PFSK-1 (cell line): ENCODE measurements at regions not wholly inside any gene's neighbourhood (a gene's known extent, or its start where the extent isn't known, plus 50 kb on each side); places are given as distances from the start of the nearest gene placed in this dataset.

ENCODE experiments used
- FOXP2 ChIP-seq: optimal IDR thresholded peaks from 2 replicates; pipeline ENCODE3; 2011; ENCODE audit warnings: borderline replicate concordance, control low read depth, inconsistent platforms; ENCODE audit not compliant: insufficient read depth; ENCODE audit errors: extremely low read length, extremely low read depth
- POLR2AphosphoS5 ChIP-seq: IDR thresholded peaks from 2 replicates; pipeline ENCODE4 v1.6.1; 2012; ENCODE audit warnings: low read depth, mild to moderate bottlenecking, control low read depth, low read length, moderate library complexity
- REST ChIP-seq, 2 experiments: IDR thresholded peaks; 2 replicates each; pipeline versions ENCODE4 v1.6.1 to v1.8.0; 2011 to 2012; ENCODE audit warnings: low read depth in 2 of 2, low read length in 2 of 2, control low read depth in 1 of 2, inconsistent platforms in 1 of 2, mild to moderate bottlenecking in 1 of 2, moderate library complexity in 1 of 2; ENCODE audit not compliant: insufficient read depth in 1 of 2
- SIN3A ChIP-seq: IDR thresholded peaks from 2 replicates; pipeline ENCODE4 v1.6.1; 2012; ENCODE audit warnings: mild to moderate bottlenecking, low read length, moderate library complexity, borderline replicate concordance; ENCODE audit not compliant: insufficient read depth
- TAF1 ChIP-seq: IDR thresholded peaks from 2 replicates; pipeline ENCODE4 v1.6.1; 2012; ENCODE audit warnings: low read length, control low read depth, borderline replicate concordance; ENCODE audit not compliant: insufficient read depth

GRCh38 chr10:107496594-107496993 is 332.1 kb upstream of the SORCS1 start:
- TF ChIP-seq TAF1 (no peak), SIN3A (no peak), POLR2AphosphoS5 (no peak), FOXP2 (no peak), REST (IDR thresholded peaks at IDR 0.05; ENCODE audit: insufficient read depth in 1 of 2, low read depth in 2 of 2, low read length in 2 of 2) (no peak)
